Gastroesophageal sphincter (tissue), 3 donors: ENCODE measurements at regions not wholly inside any gene's neighbourhood (a gene's known extent, or its start where the extent isn't known, plus 50 kb on each side); places are given as distances from the start of the nearest gene placed in this dataset.

Experiments used
- CTCF ChIP-seq, 4 experiments: fragments of 200-600 bp in 2 of 4; fragments of 450-650 bp in 2 of 4; sonication (generic) in 1 of 4; IDR thresholded peaks; one replicate each; pipeline ENCODE4 v1.5.1; 2017 to 2019; ENCODE audit warnings: antibody characterized with exemption in 4 of 4, mild to moderate bottlenecking in 2 of 4, moderate library complexity in 2 of 4
- EP300 ChIP-seq: sonication (generic); formaldehyde crosslinking; IDR thresholded peaks from one replicate; pipeline ENCODE4 v1.6.1; 2017; ENCODE audit warnings: antibody characterized with exemption, mild to moderate bottlenecking
- POLR2A ChIP-seq, 2 donors: fragments of 450-650 bp; IDR thresholded peaks; one replicate each; pipeline ENCODE4 v1.6.1; 2017; ENCODE audit warnings: antibody characterized with exemption in 2 of 2, mild to moderate bottlenecking in 2 of 2, moderate library complexity in 1 of 2
- POLR2AphosphoS5 ChIP-seq: sonication (generic); formaldehyde crosslinking; IDR thresholded peaks from one replicate; pipeline ENCODE4 v1.6.1; 2017; ENCODE audit warnings: antibody characterized with exemption

GRCh38 chr17:63120406-63120805 lies 154.4 kb downstream of the TANC2 start:
- TF ChIP-seq POLR2A (IDR thresholded peaks at IDR 0.05): no peak
- no peak for TF ChIP-seq EP300
- TF ChIP-seq CTCF (IDR thresholded peaks at IDR 0.05): no peak
- TF ChIP-seq POLR2AphosphoS5: no peak
